SK-N-SH treated with all-trans-retinoic acid at 6 μM for 48 hours (cell line): ENCODE measurements at regions not wholly inside any gene's neighbourhood (a gene's known extent, or its start where the extent isn't known, plus 50 kb on each side); places are given as distances from the start of the nearest gene placed in this dataset.

Experiments
- ATAC-seq: fragments of 200-7000 bp; cut with Tn5 transposase; 3 replicates; pipeline ENCODE4 v1.9.1; 2020; ENCODE audit warnings: mild to moderate bottlenecking, moderate library complexity
- ARNTL ChIP-seq: fragments of 450-650 bp; formaldehyde crosslinking; IDR thresholded peaks from 2 replicates; pipeline ENCODE4 v1.5.0; 2020; ENCODE audit warnings: low read depth, mild to moderate bottlenecking, moderate library complexity, borderline replicate concordance
- BACH2 ChIP-seq: fragments of 250-450 bp; sonication (Bioruptor Pico); IDR thresholded peaks from 2 replicates; pipeline ENCODE4 v1.9.0; 2021; ENCODE audit warnings: mild to moderate bottlenecking, borderline replicate concordance
- CSDC2 ChIP-seq: fragments of 250-450 bp; sonication (Bioruptor Pico); IDR thresholded peaks from 2 replicates; pipeline ENCODE4 v1.5.0; 2020; ENCODE audit warnings: mild to moderate bottlenecking, moderate library complexity
- CSRNP3 ChIP-seq: fragments of 250-450 bp; sonication (Bioruptor Pico); IDR thresholded peaks from 2 replicates; pipeline ENCODE4 v1.5.1; 2021; ENCODE audit warnings: mild to moderate bottlenecking, moderate library complexity
- ESRRG ChIP-seq: fragments of 250-450 bp; sonication (Bioruptor Pico); IDR thresholded peaks from 2 replicates; pipeline ENCODE4 v1.6.1; 2021; ENCODE audit warnings: mild to moderate bottlenecking
- GLIS3 ChIP-seq: fragments of 250-450 bp; sonication (Bioruptor Pico); IDR thresholded peaks from 2 replicates; pipeline ENCODE4 v1.5.0; 2020; ENCODE audit warnings: mild to moderate bottlenecking, moderate library complexity
- OSR1 ChIP-seq: fragments of 250-450 bp; sonication (Bioruptor Pico); IDR thresholded peaks from 2 replicates; pipeline ENCODE4 v1.8.0; 2022; ENCODE audit warnings: moderate library complexity, mild to moderate bottlenecking, inconsistent platforms
- PPARA ChIP-seq: fragments of 250-450 bp; sonication (Bioruptor Pico); IDR thresholded peaks from 2 replicates; pipeline ENCODE4 v1.5.0; 2020; ENCODE audit warnings: mild to moderate bottlenecking, borderline replicate concordance
- RARB ChIP-seq: fragments of 250-450 bp; sonication (Bioruptor Pico); IDR thresholded peaks from 2 replicates; pipeline ENCODE4 v1.8.0; 2021; ENCODE audit warnings: mild to moderate bottlenecking, moderate library complexity
- SNAI2 ChIP-seq: fragments of 250-450 bp; sonication (Bioruptor Pico); IDR thresholded peaks from 2 replicates; pipeline ENCODE4 v1.5.0; 2020; ENCODE audit warnings: mild to moderate bottlenecking, moderate library complexity
- TSHZ2 ChIP-seq: fragments of 250-450 bp; sonication (Bioruptor Pico); IDR thresholded peaks from 2 replicates; pipeline ENCODE4 v1.5.0; 2020; ENCODE audit warnings: mild to moderate bottlenecking, moderate library complexity
- ZC3H10 ChIP-seq: fragments of 250-450 bp; sonication (Bioruptor Pico); IDR thresholded peaks from 2 replicates; pipeline ENCODE4 v1.5.1; 2021; ENCODE audit warnings: mild to moderate bottlenecking, moderate library complexity
- ZFP3 ChIP-seq: fragments of 250-450 bp; sonication (Bioruptor Pico); IDR thresholded peaks from 2 replicates; pipeline ENCODE4 v1.5.0; 2020; ENCODE audit warnings: mild to moderate bottlenecking, moderate library complexity
- ZFP30 ChIP-seq: fragments of 450-650 bp; formaldehyde crosslinking; IDR thresholded peaks from 2 replicates; pipeline ENCODE4 v1.5.0; 2022; ENCODE audit warnings: mild to moderate bottlenecking, moderate library complexity
- ZNF565 ChIP-seq: fragments of 450-650 bp; formaldehyde crosslinking; conservative IDR thresholded peaks from 2 replicates; pipeline ENCODE4 v1.5.0; 2020; ENCODE audit warnings: low read depth, mild to moderate bottlenecking, moderate library complexity
- ZNF70 ChIP-seq: fragments of 450-650 bp; formaldehyde crosslinking; IDR thresholded peaks from 2 replicates; pipeline ENCODE4 v1.5.0; 2020; ENCODE audit warnings: mild to moderate bottlenecking, moderate library complexity
- ZNF8 ChIP-seq: fragments of 450-650 bp; formaldehyde crosslinking; IDR thresholded peaks from 2 replicates; pipeline ENCODE4 v1.5.0; 2020; ENCODE audit warnings: mild to moderate bottlenecking, moderate library complexity
- TF ChIP-seq, protein P1 (sequence below): fragments of 250-450 bp; sonication (Bioruptor Pico); IDR thresholded peaks from 2 replicates; pipeline ENCODE4 v1.5.1; 2020; ENCODE audit warnings: low read depth, mild to moderate bottlenecking, moderate library complexity
- TF ChIP-seq, protein P2 (sequence below): fragments of 250-450 bp; sonication (Bioruptor Pico); IDR thresholded peaks from 2 replicates; pipeline ENCODE4 v1.8.0; 2021; ENCODE audit warnings: low read depth, mild to moderate bottlenecking, moderate library complexity, borderline replicate concordance

DNA sequence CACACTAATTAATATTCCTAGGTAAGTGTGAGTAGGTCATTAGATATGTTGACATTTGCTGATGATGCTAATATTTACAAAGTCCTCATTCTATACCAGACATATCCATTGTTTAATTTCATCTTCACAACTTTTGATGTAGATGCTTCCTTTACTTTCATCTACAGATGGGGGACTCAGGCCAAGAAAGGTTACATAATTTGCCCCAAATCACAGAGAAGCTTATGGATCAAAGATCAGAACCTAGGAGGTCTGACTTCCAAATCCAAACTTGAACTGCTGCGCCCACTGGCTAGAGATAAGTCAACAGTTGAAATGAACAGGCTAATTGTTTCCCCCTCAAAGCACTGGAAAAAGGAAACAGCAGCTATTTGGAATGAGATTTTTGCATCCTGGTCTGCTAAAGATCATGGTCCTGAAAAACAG is 95.6 kb upstream of the TMEM178A start:
- TF ChIP-seq CSDC2 (CRISPR knock-in tag) = no peak
- TF ChIP-seq OSR1 = no peak
- no peak for TF ChIP-seq ARNTL
- no peak for TF ChIP-seq GLIS3 (CRISPR knock-in tag)
- no peak for TF ChIP-seq ZFP30 (CRISPR knock-in tag)
- no peak for TF ChIP-seq SNAI2 (CRISPR knock-in tag)
- no peak for TF ChIP-seq BACH2 (CRISPR knock-in tag)
- TF ChIP-seq ZFP3 = no peak
- TF ChIP-seq CSRNP3 (CRISPR knock-in tag) = no peak
- no peak for TF ChIP-seq ESRRG (CRISPR knock-in tag)
- TF ChIP-seq ZNF8 (CRISPR knock-in tag) = no peak
- ATAC-seq = no peak

DNA sequence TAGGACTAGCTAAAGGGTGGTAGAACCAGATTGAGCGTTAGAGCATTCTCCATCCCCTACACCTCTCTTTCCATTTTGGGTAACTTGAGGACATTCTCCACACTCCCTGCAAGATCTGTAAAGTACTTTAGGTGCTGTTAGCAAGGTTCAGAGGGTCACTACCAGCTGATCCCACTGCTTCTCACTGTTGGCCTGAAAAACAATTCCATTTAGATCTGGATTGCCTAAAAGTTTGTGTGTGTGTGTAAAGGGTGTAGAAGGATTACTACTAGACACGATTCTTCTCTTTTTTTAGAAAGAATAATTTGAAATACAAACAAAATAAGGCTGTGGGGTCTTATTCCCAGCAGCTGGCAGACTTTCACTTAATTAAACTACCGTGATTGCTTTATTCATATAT is 95.1 kb upstream of the TMEM178A start:
- no peak for TF ChIP-seq ZNF8 (CRISPR knock-in tag)
- TF ChIP-seq CSRNP3 (CRISPR knock-in tag) = no peak
- no peak for TF ChIP-seq ZC3H10 (CRISPR knock-in tag)
- TF ChIP-seq CSDC2 (CRISPR knock-in tag) = no peak
- no peak for TF ChIP-seq BACH2 (CRISPR knock-in tag)
- no peak for TF ChIP-seq ZFP3
- TF ChIP-seq, all 23 proteins: peak for 0
- no peak for ATAC-seq

DNA sequence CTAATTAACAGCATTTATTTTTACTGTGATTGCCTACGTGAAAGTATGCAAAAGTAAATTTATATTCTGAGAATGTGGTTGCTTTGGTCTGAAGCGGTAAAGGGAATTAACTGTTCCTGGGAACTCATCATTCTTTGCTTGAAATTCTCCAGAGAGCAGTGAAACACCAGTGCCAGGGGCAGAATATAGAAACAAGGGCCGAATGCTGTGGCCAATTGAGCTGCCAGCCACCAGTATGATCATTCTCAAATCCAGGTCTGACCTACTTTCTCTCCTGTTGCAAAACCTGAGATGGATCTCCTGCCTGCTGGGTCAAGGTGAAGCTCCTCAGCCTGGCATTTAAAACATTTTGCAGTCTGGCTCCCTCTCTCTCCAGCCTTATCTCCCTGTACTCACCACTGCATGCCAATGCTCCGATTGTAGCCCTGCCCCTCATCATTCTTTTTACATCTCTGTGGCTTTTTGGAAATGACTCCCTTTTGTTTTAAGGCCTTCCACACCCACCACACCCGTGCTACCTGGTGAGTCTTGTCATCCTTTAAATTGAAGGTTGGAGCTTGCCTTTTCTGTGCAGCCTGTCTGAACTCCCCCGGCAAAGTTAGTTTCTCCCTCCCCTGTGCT is 94.5 kb upstream of the TMEM178A start:
- ATAC-seq = peak; percentile 26
- no peak for TF ChIP-seq SNAI2 (CRISPR knock-in tag)
- TF ChIP-seq GLIS3 (CRISPR knock-in tag) = no peak
- TF ChIP-seq RARB (CRISPR knock-in tag) = no peak
- no peak for TF ChIP-seq TSHZ2 (CRISPR knock-in tag)
- TF ChIP-seq ARNTL = no peak
- TF ChIP-seq OSR1 = no peak
- no peak for TF ChIP-seq ZNF70
- no peak for TF ChIP-seq ZC3H10 (CRISPR knock-in tag)
- TF ChIP-seq ZFP3 = no peak
- no peak for TF ChIP-seq ESRRG (CRISPR knock-in tag)
- no peak for TF ChIP-seq ZNF8 (CRISPR knock-in tag)
- TF ChIP-seq, all 23 proteins: peak for 0

DNA sequence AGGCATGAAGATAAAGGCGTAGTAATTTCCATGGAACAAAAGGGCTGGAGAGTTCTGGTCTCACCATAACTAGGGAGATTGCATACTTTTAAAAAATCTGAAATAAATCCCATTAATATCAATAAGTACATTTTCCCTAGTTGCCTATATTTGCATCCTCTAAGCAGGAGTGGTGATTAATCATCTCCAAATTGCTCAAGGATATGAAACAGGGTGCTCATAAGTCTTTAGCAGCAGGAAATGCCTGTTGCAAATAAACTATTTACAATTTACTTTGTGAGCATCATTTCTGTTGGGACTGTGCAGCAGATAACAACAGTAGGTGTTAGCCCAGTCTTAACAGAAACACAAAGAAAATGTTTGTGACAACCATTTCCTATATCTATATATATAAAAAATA is 92.4 kb upstream of the TMEM178A start:
- no peak for ATAC-seq
- TF ChIP-seq ZNF8 (CRISPR knock-in tag) (no peak), PPARA (no peak)

DNA sequence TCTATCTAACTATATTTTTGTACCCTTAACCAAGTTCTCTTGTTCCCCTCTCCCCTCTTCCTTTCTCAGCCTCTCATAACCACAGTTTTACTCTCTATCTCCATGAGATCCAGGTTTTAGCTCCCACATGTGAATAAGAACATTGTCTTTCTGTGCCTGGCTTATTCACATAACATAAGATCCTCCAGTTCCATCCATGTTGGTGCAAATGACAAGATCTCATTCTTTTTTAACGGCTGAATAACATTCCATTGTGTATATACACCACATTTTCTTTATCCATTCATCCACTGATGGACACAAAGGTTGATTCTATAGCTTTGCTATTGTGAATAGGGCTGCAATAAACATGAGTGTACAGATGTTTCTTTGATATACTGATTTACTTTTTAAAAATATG is 83.9 kb upstream of the TMEM178A start:
- ATAC-seq = no peak
- no peak for TF ChIP-seq ZFP3
- TF ChIP-seq, protein P1, sequence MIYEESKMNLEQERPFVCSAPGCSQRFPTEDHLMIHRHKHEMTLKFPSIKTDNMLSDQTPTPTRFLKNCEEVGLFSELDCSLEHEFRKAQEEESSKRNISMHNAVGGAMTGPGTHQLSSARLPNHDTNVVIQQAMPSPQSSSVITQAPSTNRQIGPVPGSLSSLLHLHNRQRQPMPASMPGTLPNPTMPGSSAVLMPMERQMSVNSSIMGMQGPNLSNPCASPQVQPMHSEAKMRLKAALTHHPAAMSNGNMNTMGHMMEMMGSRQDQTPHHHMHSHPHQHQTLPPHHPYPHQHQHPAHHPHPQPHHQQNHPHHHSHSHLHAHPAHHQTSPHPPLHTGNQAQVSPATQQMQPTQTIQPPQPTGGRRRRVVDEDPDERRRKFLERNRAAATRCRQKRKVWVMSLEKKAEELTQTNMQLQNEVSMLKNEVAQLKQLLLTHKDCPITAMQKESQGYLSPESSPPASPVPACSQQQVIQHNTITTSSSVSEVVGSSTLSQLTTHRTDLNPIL (CRISPR knock-in tag) = no peak
- no peak for TF ChIP-seq ZNF70
- no peak for TF ChIP-seq TSHZ2 (CRISPR knock-in tag)
- no peak for TF ChIP-seq SNAI2 (CRISPR knock-in tag)
- no peak for TF ChIP-seq ZNF565
- TF ChIP-seq ZC3H10 (CRISPR knock-in tag) = no peak
- TF ChIP-seq, protein P2, sequence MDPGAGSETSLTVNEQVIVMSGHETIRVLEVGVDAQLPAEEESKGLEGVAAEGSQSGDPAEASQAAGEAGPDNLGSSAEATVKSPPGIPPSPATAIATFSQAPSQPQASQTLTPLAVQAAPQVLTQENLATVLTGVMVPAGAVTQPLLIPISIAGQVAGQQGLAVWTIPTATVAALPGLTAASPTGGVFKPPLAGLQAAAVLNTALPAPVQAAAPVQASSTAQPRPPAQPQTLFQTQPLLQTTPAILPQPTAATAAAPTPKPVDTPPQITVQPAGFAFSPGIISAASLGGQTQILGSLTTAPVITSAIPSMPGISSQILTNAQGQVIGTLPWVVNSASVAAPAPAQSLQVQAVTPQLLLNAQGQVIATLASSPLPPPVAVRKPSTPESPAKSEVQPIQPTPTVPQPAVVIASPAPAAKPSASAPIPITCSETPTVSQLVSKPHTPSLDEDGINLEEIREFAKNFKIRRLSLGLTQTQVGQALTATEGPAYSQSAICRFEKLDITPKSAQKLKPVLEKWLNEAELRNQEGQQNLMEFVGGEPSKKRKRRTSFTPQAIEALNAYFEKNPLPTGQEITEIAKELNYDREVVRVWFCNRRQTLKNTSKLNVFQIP (CRISPR knock-in tag) = no peak
- no peak for TF ChIP-seq CSDC2 (CRISPR knock-in tag)
- no peak for TF ChIP-seq OSR1
